ENCODE measurements at regions not wholly inside any gene's neighbourhood (a gene's known extent, or its start where the extent isn't known, plus 50 kb on each side); places are given as distances from the start of the nearest gene placed in this dataset.

DNA sequence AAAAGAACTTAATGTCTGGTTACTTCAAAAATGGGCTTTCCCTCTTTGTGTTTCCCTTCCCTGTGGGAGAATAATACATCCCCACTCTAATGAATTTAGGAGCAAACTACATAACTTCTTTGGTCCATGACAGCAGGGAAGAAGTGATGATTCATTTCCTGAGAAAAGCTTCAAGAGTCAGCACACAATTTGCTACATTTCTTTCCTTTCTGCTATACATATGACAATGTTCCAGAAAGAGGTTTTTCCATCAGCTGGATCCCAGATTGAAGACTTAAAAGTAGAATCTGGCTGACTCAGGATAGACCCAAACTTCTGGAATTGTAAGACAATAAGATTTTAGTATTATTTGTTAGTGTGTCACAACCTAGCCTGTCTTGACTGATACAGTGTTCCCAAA is 126.1 kb downstream of the DRD1 start:
- H3K4me3 ChIP-seq (ENCODE audit: low read depth, poor library complexity, severe bottlenecking), result no peak overlapping the region
- DNase-seq (ENCODE audit: low spot score in 2 of 2), result no peak
- intact Hi-C loops (cut with DNase I; ENCODE audit: low total_unique reads), result no loop called here
- no peak for TF ChIP-seq POLR2A (IDR thresholded peaks at IDR 0.05)
- TF ChIP-seq, protein P1, sequence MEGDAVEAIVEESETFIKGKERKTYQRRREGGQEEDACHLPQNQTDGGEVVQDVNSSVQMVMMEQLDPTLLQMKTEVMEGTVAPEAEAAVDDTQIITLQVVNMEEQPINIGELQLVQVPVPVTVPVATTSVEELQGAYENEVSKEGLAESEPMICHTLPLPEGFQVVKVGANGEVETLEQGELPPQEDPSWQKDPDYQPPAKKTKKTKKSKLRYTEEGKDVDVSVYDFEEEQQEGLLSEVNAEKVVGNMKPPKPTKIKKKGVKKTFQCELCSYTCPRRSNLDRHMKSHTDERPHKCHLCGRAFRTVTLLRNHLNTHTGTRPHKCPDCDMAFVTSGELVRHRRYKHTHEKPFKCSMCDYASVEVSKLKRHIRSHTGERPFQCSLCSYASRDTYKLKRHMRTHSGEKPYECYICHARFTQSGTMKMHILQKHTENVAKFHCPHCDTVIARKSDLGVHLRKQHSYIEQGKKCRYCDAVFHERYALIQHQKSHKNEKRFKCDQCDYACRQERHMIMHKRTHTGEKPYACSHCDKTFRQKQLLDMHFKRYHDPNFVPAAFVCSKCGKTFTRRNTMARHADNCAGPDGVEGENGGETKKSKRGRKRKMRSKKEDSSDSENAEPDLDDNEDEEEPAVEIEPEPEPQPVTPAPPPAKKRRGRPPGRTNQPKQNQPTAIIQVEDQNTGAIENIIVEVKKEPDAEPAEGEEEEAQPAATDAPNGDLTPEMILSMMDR (IDR thresholded peaks at IDR 0.05), result no peak

DNA sequence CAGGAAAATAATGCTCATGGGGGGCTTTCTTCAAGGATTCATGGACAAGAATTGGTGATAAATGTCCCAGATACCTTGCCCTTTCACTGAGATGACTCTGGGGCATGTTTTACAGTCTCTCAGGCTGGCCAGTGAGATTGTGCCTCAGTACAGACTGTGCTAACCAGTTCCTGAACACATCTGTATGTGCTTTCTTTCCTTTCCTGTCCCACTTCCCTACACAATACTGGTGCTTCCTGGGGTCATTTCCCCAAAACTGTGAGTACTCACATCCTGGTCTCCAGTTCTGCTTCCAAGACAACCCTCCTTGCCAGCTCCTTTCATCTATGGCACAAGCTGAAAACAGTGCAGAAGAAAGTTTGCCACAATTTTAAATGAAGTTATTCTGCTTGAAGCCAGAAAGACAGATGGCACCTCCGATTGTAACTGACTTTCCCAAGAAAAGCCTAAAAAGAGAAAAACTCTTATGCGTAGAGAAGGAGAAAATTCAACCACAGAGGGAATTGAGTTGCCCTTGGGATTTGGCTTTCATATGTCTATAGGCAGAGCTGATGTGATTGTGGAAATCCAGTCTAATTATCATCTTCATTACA is 134.7 kb downstream of the DRD1 start:
- no peak for DNase-seq (ENCODE audit: low spot score in 2 of 2)
- TF ChIP-seq POLR2A (IDR thresholded peaks at IDR 0.05), result no peak
- TF ChIP-seq, protein P1 (IDR thresholded peaks at IDR 0.05), result no peak
- WGBS, 2 donors, result 84 to 89% methylated on average over 2 of the region's 2 CpGs
- no peak overlapping the region for H3K4me3 ChIP-seq (ENCODE audit: low read depth, poor library complexity, severe bottlenecking)
- intact Hi-C loops (cut with DNase I; ENCODE audit: low total_unique reads), result no loop called here

DNA sequence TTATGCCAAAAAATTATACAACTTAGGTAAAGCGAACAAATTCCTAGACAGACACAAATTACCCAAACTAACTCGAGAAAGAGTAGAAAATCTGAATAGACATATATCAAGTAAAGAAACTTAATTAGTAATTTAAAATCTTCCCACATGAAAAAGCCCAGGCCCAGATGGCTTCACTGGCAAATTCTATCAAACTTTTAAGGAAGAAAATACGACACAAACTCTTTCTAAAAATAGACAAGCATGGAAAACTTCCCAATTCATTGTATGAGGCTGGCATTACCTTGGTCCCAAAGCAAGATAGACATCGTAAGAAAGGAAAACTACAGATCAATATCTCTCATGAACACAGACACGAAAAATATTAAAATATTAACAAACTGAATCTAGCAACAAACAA is 135.3 kb downstream of the DRD1 start:
- no peak overlapping the region for H3K4me3 ChIP-seq (ENCODE audit: low read depth, poor library complexity, severe bottlenecking)
- intact Hi-C loops (cut with DNase I; ENCODE audit: low total_unique reads), result no loop called here
- WGBS, 2 donors, result 67 to 73% methylated on average over 5 of the region's 5 CpGs
- DNase-seq (ENCODE audit: low spot score in 2 of 2), result no peak
- no peak for TF ChIP-seq POLR2A (IDR thresholded peaks at IDR 0.05)
- TF ChIP-seq, protein P1 (IDR thresholded peaks at IDR 0.05), result no peak

DNA sequence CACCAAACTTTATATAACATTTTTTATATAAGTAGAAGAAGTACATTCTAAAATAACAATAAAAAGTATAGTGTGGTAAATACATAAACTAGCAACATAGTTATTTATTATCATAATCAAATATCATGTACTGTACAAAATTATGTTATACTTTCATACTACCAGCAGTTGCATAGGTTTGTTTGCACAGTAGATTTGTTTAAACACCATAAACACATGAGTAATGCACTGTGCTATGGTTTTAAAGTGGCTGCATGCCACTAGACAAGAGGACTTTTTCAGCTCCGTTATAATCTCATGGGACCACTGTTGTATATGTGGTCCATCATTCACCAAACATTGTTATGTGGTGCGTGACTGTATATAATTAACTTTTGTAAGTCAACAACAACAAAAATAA is 137.6 kb downstream of the DRD1 start:
- intact Hi-C loops (cut with DNase I; ENCODE audit: low total_unique reads), result no loop called here
- no peak overlapping the region for H3K4me3 ChIP-seq (ENCODE audit: low read depth, poor library complexity, severe bottlenecking)
- no peak for DNase-seq (ENCODE audit: low spot score in 2 of 2)
- no peak for TF ChIP-seq POLR2A (IDR thresholded peaks at IDR 0.05)
- TF ChIP-seq, protein P1 (IDR thresholded peaks at IDR 0.05), result no peak
- WGBS, 2 donors, result 86 to 87% methylated on average over 2 of the region's 2 CpGs

DNA sequence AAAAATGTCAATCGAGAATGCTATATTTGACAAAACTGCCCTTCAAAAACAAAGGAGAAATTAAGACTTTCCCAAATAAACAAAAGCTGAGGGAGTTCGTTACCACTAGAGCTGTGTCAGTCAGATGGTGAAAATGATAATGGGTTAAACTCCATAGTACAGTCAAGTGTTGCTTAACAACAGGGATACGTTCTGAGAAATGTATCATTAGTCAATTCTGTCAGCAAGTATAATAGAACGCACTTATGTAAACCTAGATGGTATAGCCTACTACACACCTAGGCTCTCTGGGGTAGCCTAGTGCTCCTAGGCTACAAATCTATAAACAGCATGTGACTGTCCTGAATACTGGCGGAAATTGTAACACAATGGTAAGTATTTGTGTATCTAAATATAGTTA is 138.7 kb downstream of the DRD1 start:
- no peak for DNase-seq (ENCODE audit: low spot score in 2 of 2)
- H3K4me3 ChIP-seq (ENCODE audit: low read depth, poor library complexity, severe bottlenecking), result no peak overlapping the region
- WGBS, 2 donors, result 73 to 82% methylated on average over 5 of the region's 5 CpGs
- intact Hi-C loops (cut with DNase I; ENCODE audit: low total_unique reads), result no loop called here
- TF ChIP-seq POLR2A (IDR thresholded peaks at IDR 0.05), result no peak
- TF ChIP-seq, protein P1 (IDR thresholded peaks at IDR 0.05), result no peak

DNA sequence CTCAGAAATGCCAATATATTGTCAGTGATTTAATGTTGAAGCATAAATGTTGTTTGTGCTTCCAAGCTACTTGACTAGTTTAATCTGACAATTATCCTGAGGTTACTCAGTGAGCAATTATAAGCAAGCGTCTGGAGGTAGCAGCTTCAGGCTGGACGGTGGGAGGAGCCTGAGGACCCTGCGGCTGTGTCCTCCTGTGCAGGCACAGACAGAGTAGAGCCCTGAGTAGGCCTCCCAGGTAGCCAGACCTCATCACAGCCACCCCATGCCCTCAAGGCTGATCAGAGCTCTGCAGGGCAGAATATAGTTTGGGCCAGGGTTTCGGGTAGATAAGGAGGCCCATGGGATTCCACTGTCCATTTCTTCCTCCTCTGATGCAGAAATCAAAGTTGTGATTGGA is 153.6 kb downstream of the DRD1 start:
- no peak for TF ChIP-seq POLR2A (IDR thresholded peaks at IDR 0.05)
- TF ChIP-seq, protein P1 (IDR thresholded peaks at IDR 0.05), result no peak
- no peak for DNase-seq (ENCODE audit: low spot score in 2 of 2)
- H3K4me3 ChIP-seq (ENCODE audit: low read depth, poor library complexity, severe bottlenecking), result no peak overlapping the region
- intact Hi-C loops (cut with DNase I; ENCODE audit: low total_unique reads), result no loop called here
- WGBS, 2 donors, result 62 to 74% methylated on average over 4 of the region's 4 CpGs

Data from lower leg skin (tissue), 4 donors.